Esophagus muscularis mucosa (tissue), 4 donors: ENCODE measurements at regions not wholly inside any gene's neighbourhood (a gene's known extent, or its start where the extent isn't known, plus 50 kb on each side); places are given as distances from the start of the nearest gene placed in this dataset.

Source experiments
- DNase-seq: peaks from one replicate; pipeline ENCODE4 v3.0.0-alpha.2; 2017; ENCODE audit errors: extremely low spot score
- H3K27ac ChIP-seq, 4 donors: fragments of 200-600 bp; sonication (generic); replicated peaks in 1 of 4; 1 replicate in 3 of 4; 2 replicates in 1 of 4; pipeline ENCODE4 v1.5.1; 2016 to 2019; ENCODE audit warnings: mild to moderate bottlenecking in 1 of 4
- H3K27me3 ChIP-seq, 4 donors: fragments of 200-600 bp; sonication (generic); one replicate each; pipeline versions ENCODE4 v1.5.1 to v1.6.0; 2016 to 2019
- H3K36me3 ChIP-seq, 4 donors: fragments of 200-600 bp; sonication (generic); one replicate each; pipeline ENCODE4 v1.5.1; 2016 to 2019
- H3K4me1 ChIP-seq, 4 donors: fragments of 200-600 bp; sonication (generic); one replicate each; pipeline ENCODE4 v1.5.1; 2016 to 2019
- H3K4me3 ChIP-seq, 4 donors: fragments of 200-600 bp; sonication (generic); 1 replicate in 2 of 4; 2 replicates in 2 of 4; pipeline ENCODE4 v1.5.1; 2016 to 2019; ENCODE audit warnings: mild to moderate bottlenecking in 4 of 4, moderate library complexity in 1 of 4
- H3K9me3 ChIP-seq, 4 donors: fragments of 200-600 bp; sonication (generic); 1 replicate in 3 of 4; 2 replicates in 1 of 4; pipeline ENCODE4 v1.5.1; 2016 to 2019
- CTCF ChIP-seq, 3 experiments: fragments of 200-600 bp in 2 of 3; fragments of 450-650 bp in 1 of 3; sonication (generic) in 2 of 3; IDR thresholded peaks; one replicate each; pipeline ENCODE4 v1.5.1; 2017 to 2019; ENCODE audit warnings: antibody characterized with exemption in 3 of 3, mild to moderate bottlenecking in 2 of 3, moderate library complexity in 1 of 3
- EP300 ChIP-seq: sonication (generic); formaldehyde crosslinking; IDR thresholded peaks from one replicate; pipeline ENCODE4 v1.6.1; 2017; ENCODE audit warnings: antibody characterized with exemption
- POLR2A ChIP-seq: fragments of 450-650 bp; IDR thresholded peaks from one replicate; pipeline ENCODE4 v1.6.1; 2017; ENCODE audit warnings: antibody characterized with exemption, moderate library complexity, mild to moderate bottlenecking, low read depth
- POLR2AphosphoS5 ChIP-seq, 2 donors: sonication (generic); formaldehyde crosslinking; IDR thresholded peaks; one replicate each; pipeline ENCODE4 v1.6.1; 2017; ENCODE audit warnings: antibody characterized with exemption in 2 of 2
- WGBS: methylation state at CpG from one replicate; pipeline ENCODE4 v1.1.5; 2018; 5-methylcytosine and 5-hydroxymethylcytosine counted together
- intact Hi-C: fragments of 100-400 bp; cut with DNase I; formaldehyde crosslinking; loops from one replicate; pipeline ENCODE4 v1.15.1; 2023

GRCh38 chr4:123848606-123849005 lies 452.0 kb downstream of the SPRY1 start:
- TF ChIP-seq POLR2AphosphoS5 (IDR thresholded peaks at IDR 0.05) (no peak), CTCF (IDR thresholded peaks at IDR 0.05) (no peak), POLR2A (no peak), EP300 (no peak)
- H3K4me1 ChIP-seq, result peaks cover 0 to 3% (median 0%) of the 10 kb centered on the region in 4 donors
- H3K27ac ChIP-seq, result peak overlapping the region in 3 of 4 donors; percentile 9 to 18 (median 13)
- intact Hi-C loops, result no loop called here
- 50% methylated on average over 1 of the region's 1 CpG for WGBS
- H3K4me3 ChIP-seq, result no peak overlapping the region
- peaks cover 0 to 8% (median 0%) of the 10 kb centered on the region in 4 donors for H3K9me3 ChIP-seq
- H3K36me3 ChIP-seq, result no peaks in the 10 kb centered on the region
- no peaks in the 10 kb centered on the region for H3K27me3 ChIP-seq
- no peak for DNase-seq

DNA sequence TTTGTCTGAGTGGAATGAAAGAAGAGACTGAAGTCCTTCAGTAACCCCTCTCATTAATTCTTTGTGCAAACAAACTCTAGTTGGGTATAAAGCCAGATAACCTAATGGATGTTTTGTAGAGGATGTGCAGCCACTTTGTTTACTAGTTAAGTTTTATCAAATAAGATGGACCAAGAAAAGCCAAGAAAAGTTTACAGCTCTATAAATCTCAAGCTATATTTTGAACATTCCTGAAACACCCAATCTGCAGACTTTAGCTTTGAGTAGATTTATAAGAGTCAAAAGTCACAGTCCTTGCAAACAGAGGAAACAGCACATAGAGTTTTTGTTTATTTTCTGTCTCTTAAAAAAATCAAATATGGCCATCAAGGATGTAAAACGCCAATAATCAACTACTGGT lies 452.9 kb downstream of the SPRY1 start:
- H3K27me3 ChIP-seq, result no peaks in the 10 kb centered on the region
- no peaks in the 10 kb centered on the region for H3K4me1 ChIP-seq
- 85% methylated on average over 1 of the region's 1 CpG for whole genome bisulfite sequencing
- H3K27ac ChIP-seq, result peak overlapping the region in 1 of 4 donors; percentile 9
- intact Hi-C loops, result no loop called here
- no peak overlapping the region for H3K4me3 ChIP-seq
- TF ChIP-seq EP300 (no peak), POLR2A (no peak), POLR2AphosphoS5 (IDR thresholded peaks at IDR 0.05) (no peak), CTCF (IDR thresholded peaks at IDR 0.05) (no peak)
- no peaks in the 10 kb centered on the region for H3K36me3 ChIP-seq
- DNase-seq, result no peak
- peaks cover 0 to 3% (median 0%) of the 10 kb centered on the region in 4 donors for H3K9me3 ChIP-seq

GRCh38 chr4:123851521-123851920 lies 454.9 kb downstream of the SPRY1 start:
- peaks cover 0 to 4% (median 2%) of the 10 kb centered on the region in 4 donors for H3K4me1 ChIP-seq
- 83% methylated on average over 3 of the region's 3 CpGs for WGBS
- no peak for TF ChIP-seq POLR2A
- TF ChIP-seq CTCF (IDR thresholded peaks at IDR 0.05), result no peak
- TF ChIP-seq POLR2AphosphoS5 (IDR thresholded peaks at IDR 0.05), result no peak
- no peak for TF ChIP-seq EP300
- H3K36me3 ChIP-seq, result no peaks in the 10 kb centered on the region
- H3K27ac ChIP-seq, result no peak overlapping the region
- no peak for DNase-seq
- no peak overlapping the region for H3K4me3 ChIP-seq
- intact Hi-C loops, result no loop called here
- H3K27me3 ChIP-seq, result no peaks in the 10 kb centered on the region
- no peaks in the 10 kb centered on the region for H3K9me3 ChIP-seq

DNA sequence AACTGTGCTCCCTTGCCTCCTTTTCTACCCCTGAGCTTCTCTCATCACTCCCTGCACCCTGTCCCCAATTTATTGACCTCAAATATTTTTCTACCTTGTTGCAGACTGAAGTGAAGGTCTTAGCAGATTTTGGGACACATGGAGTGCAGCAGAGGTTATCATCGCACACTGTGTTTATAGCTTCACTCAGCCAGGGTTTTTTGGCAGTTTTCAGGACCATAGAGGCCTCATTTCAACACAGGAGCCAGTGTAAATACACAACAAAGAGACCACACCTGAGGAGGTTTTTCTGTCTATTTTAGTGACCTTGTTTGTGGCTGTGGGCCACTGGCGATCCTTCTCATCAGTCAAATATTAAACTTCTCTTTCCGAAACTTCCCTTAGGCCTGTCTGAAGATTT lies 457.1 kb downstream of the SPRY1 start:
- no peak for TF ChIP-seq POLR2AphosphoS5 (IDR thresholded peaks at IDR 0.05)
- TF ChIP-seq EP300, result no peak
- TF ChIP-seq POLR2A, result no peak
- no peak for TF ChIP-seq CTCF (IDR thresholded peaks at IDR 0.05)
- WGBS, result 91% methylated on average over 3 of the region's 3 CpGs
- no peak for DNase-seq
- no peaks in the 10 kb centered on the region for H3K36me3 ChIP-seq
- no peaks in the 10 kb centered on the region for H3K27me3 ChIP-seq
- no peaks in the 10 kb centered on the region for H3K9me3 ChIP-seq
- no peak overlapping the region for H3K4me3 ChIP-seq
- no peak overlapping the region for H3K27ac ChIP-seq
- intact Hi-C loops, result no loop called here
- peaks cover 5 to 23% (median 8%) of the 10 kb centered on the region in 4 donors for H3K4me1 ChIP-seq
